Osteocyte (in vitro differentiated cells): ENCODE measurements at regions not wholly inside any gene's neighbourhood (a gene's known extent, or its start where the extent isn't known, plus 50 kb on each side); places are given as distances from the start of the nearest gene placed in this dataset.

Source experiments
- DNase-seq: peaks from one replicate; pipeline ENCODE4 v3.0.0; 2021; ENCODE audit warnings: mixed read lengths; ENCODE audit not compliant: unreplicated experiment; ENCODE audit errors: extremely low spot score
- H3K27ac Mint-ChIP-seq: one replicate; pipeline ENCODE4 v1.8.0; 2021; ENCODE audit warnings: mild to moderate bottlenecking, mixed read lengths; ENCODE audit not compliant: unreplicated experiment
- H3K27me3 Mint-ChIP-seq: one replicate; pipeline ENCODE4 v1.8.0; 2021; ENCODE audit warnings: mixed read lengths; ENCODE audit not compliant: unreplicated experiment
- H3K36me3 Mint-ChIP-seq: one replicate; pipeline ENCODE4 v1.8.0; 2021; ENCODE audit warnings: mixed read lengths; ENCODE audit not compliant: unreplicated experiment
- H3K4me1 Mint-ChIP-seq: one replicate; pipeline ENCODE4 v1.8.0; 2021; ENCODE audit warnings: mixed read lengths; ENCODE audit not compliant: unreplicated experiment
- H3K4me3 Mint-ChIP-seq: one replicate; pipeline ENCODE4 v1.8.0; 2021; ENCODE audit warnings: mild to moderate bottlenecking, moderate library complexity, mixed read lengths; ENCODE audit not compliant: unreplicated experiment
- H3K9me3 Mint-ChIP-seq: one replicate; pipeline ENCODE4 v1.8.0; 2021; ENCODE audit warnings: mixed read lengths; ENCODE audit not compliant: unreplicated experiment
- CTCF ChIP-seq: fragments of 200-600 bp; sonication (generic); IDR thresholded peaks from 2 replicates; pipeline ENCODE4 v1.5.0; 2021; ENCODE audit warnings: antibody characterized with exemption, mild to moderate bottlenecking, moderate library complexity

DNA sequence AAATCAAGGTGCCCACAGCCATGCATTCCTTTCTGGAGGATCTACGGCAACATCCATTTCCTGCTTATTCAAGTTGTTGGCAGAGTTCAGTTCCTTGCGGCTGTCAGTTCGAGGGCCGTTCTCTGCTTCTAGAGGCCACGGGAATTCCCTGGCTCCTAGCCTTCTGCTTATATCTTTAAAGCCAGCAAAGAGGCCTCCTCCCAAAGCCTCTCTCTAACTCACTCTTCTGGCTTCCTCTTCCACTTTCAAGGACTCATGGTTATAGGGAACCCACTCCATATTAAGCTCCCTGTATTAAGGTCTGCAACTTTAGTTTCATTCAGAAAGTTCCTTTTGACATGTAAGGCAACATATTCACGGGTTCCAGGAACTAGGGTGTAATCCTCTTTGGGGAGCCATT lies 150.1 kb upstream of the RMP24 start:
- no peak for DNase-seq
- Mint-ChIP-seq H3K9me3 (no peaks in the 10 kb centered on the region), H3K27ac (no peak overlapping the region), H3K4me3 (no peak overlapping the region), H3K36me3 (no peaks in the 10 kb centered on the region), H3K4me1 (no peaks in the 10 kb centered on the region), H3K27me3 (peaks cover 16% of the 10 kb centered on the region)
- TF ChIP-seq CTCF: no peak

GRCh38 chr18:35826477-35826876 lies 146.0 kb upstream of the RMP24 start:
- H3K27ac Mint-ChIP-seq: no peak overlapping the region
- H3K4me3 Mint-ChIP-seq: no peak overlapping the region
- TF ChIP-seq CTCF: no peak
- peaks cover 22% of the 10 kb centered on the region for H3K27me3 Mint-ChIP-seq
- peaks cover 8% of the 10 kb centered on the region for H3K9me3 Mint-ChIP-seq
- H3K4me1 Mint-ChIP-seq: no peaks in the 10 kb centered on the region
- DNase-seq: no peak
- no peaks in the 10 kb centered on the region for H3K36me3 Mint-ChIP-seq

- Mint-ChIP-seq H3K4me3 (no peak overlapping the region), H3K36me3 (no peaks in the 10 kb centered on the region), H3K9me3 (peaks cover 16% of the 10 kb centered on the region), H3K27ac (no peak overlapping the region), H3K27me3 (peaks cover 26% of the 10 kb centered on the region), H3K4me1 (no peaks in the 10 kb centered on the region)
- DNase-seq: no peak
- TF ChIP-seq CTCF: no peak
Observed at GRCh38 chr18:35827275-35827902, 145.1 kb upstream of the RMP24 start.

DNA sequence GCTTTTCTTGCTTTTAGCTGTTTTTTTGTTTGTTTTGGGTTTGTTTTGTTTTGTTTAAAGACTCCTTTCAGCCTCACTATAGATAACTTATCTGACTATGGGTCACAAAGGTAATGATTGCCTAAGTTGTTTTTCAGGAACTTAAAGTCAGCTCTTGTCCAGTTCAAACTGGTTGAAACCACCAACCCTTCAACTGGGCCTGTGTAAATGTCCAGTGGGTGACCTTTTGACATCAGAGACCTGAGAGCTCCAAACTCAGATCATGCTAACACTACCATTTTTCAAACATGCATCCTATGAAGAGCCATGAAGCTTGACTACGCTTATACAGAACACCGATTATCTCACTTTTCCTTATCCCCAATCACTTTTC lies 144.6 kb upstream of the RMP24 start:
- H3K27ac Mint-ChIP-seq: no peak overlapping the region
- no peaks in the 10 kb centered on the region for H3K4me1 Mint-ChIP-seq
- H3K9me3 Mint-ChIP-seq: peaks cover 21% of the 10 kb centered on the region
- DNase-seq: no peak
- peaks cover 24% of the 10 kb centered on the region for H3K27me3 Mint-ChIP-seq
- TF ChIP-seq CTCF: no peak
- no peaks in the 10 kb centered on the region for H3K36me3 Mint-ChIP-seq
- no peak overlapping the region for H3K4me3 Mint-ChIP-seq

- Mint-ChIP-seq H3K9me3 (peaks cover 21% of the 10 kb centered on the region), H3K4me1 (no peaks in the 10 kb centered on the region), H3K27me3 (peaks cover 27% of the 10 kb centered on the region), H3K4me3 (no peak overlapping the region), H3K27ac (no peak overlapping the region), H3K36me3 (no peaks in the 10 kb centered on the region)
- DNase-seq: no peak
- TF ChIP-seq CTCF: no peak
Observed at GRCh38 chr18:35828591-35828990, 143.9 kb upstream of the RMP24 start.
